SU-DHL-6 (cell line): ENCODE measurements at regions not wholly inside any gene's neighbourhood (a gene's known extent, or its start where the extent isn't known, plus 50 kb on each side); places are given as distances from the start of the nearest gene placed in this dataset.

Experiments used
- H2AFZ ChIP-seq: fragments of 200-600 bp; sonication (generic); 2 replicates; pipeline ENCODE4 v1.6.1; 2014; ENCODE audit warnings: low read depth, mild to moderate bottlenecking, moderate library complexity, mixed read lengths, antibody characterized with exemption, low read length; ENCODE audit not compliant: severe bottlenecking
- H3F3A ChIP-seq: fragments of 200-600 bp; shearing (Covaris generic); 2 replicates; pipeline ENCODE4 v1.6.0; 2016; ENCODE audit warnings: antibody characterized with exemption, mild to moderate bottlenecking; ENCODE audit not compliant: insufficient read depth
- H3K27ac ChIP-seq: fragments of 200-600 bp; sonication (generic); 2 replicates; pipeline ENCODE4 v1.5.1; 2016; ENCODE audit warnings: low read depth, mild to moderate bottlenecking, low read length, moderate library complexity, mixed read lengths
- H3K27me3 ChIP-seq: fragments of 200-600 bp; sonication (generic), shearing (Covaris generic); 2 replicates; pipeline ENCODE4 v1.6.0; 2014; ENCODE audit warnings: mild to moderate bottlenecking, low read length
- H3K36me3 ChIP-seq: fragments of 200-600 bp; sonication (generic); 2 replicates; pipeline ENCODE4 v1.6.1; 2014; ENCODE audit warnings: mild to moderate bottlenecking, low read length, mixed read lengths
- H3K4me2 ChIP-seq: fragments of 300-600, 200-600 bp; shearing (Covaris generic), sonication (generic); 2 replicates; pipeline ENCODE4 v1.6.0; 2014; ENCODE audit warnings: low read length, low read depth, mild to moderate bottlenecking; ENCODE audit not compliant: poor library complexity, severe bottlenecking
- H3K4me3 ChIP-seq: fragments of 200-600 bp; sonication (generic); 2 replicates; pipeline ENCODE4 v1.5.1; 2014; ENCODE audit warnings: antibody characterized with exemption, low read length, mild to moderate bottlenecking, mixed read lengths; ENCODE audit not compliant: insufficient read depth, poor library complexity, severe bottlenecking
- H3K79me2 ChIP-seq: fragments of 200-600 bp; sonication (generic); 2 replicates; pipeline ENCODE4 v1.6.1; 2014; ENCODE audit warnings: mild to moderate bottlenecking, low read length, moderate library complexity; ENCODE audit not compliant: insufficient read depth
- H3K9ac ChIP-seq: fragments of 200-600 bp; sonication (generic); 2 replicates; pipeline ENCODE4 v1.7.0; 2014; ENCODE audit warnings: mild to moderate bottlenecking, low read length
- H3K9me2 ChIP-seq: fragments of 200-600 bp; sonication (generic); replicated peaks from 2 replicates; pipeline ENCODE4 v1.6.1; 2014; ENCODE audit warnings: low read length; ENCODE audit not compliant: insufficient read depth
- H3K9me3 ChIP-seq: fragments of 200-600 bp; sonication (generic); 2 replicates; pipeline ENCODE4 v1.6.1; 2014; ENCODE audit warnings: low read length, mixed read lengths; ENCODE audit not compliant: insufficient read depth
- H4K20me1 ChIP-seq: fragments of 200-600 bp; sonication (generic); 2 replicates; pipeline ENCODE4 v1.6.1; 2014; ENCODE audit warnings: low read depth, mild to moderate bottlenecking, antibody characterized with exemption, low read length, moderate library complexity, mixed read lengths
- CTCF ChIP-seq: fragments of 200-600 bp; sonication (generic); IDR thresholded peaks from one replicate; pipeline ENCODE4 v1.5.1; 2017; ENCODE audit warnings: antibody characterized with exemption, mild to moderate bottlenecking, low read length, moderate library complexity; ENCODE audit not compliant: insufficient read depth, poor library complexity, severe bottlenecking
- EZH2phosphoT487 ChIP-seq: fragments of 200-600 bp; sonication (generic), shearing (Covaris generic); conservative IDR thresholded peaks from 2 replicates; pipeline ENCODE4 v1.6.1; 2018; ENCODE audit warnings: mild to moderate bottlenecking, antibody characterized with exemption, low read length, moderate library complexity, mixed read lengths

DNA sequence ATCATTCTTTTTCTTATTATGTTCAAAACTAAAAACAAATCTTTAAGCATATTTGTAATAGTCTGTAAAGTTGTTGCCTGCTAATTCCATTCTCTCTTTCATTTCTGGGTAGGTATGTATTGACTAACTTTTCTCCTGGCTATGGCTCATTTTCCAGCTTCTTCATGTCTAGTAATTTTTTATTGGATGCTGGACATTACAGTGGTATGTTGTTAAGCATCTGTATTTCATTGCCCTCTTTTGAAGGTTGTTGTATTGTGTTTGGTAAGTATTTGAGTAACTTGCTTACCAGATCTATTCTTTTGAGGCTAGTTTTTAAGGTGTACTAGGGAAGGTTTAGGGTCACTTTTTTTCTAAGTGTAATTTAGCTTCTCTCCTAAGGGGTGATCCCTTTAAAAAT lies 230.9 kb downstream of the TTLL2 start:
- no peaks in the 10 kb centered on the region for H3K36me3 ChIP-seq
- no peaks in the 10 kb centered on the region for H3K9me3 ChIP-seq
- no peak overlapping the region for H2AFZ ChIP-seq
- no peak for TF ChIP-seq EZH2phosphoT487
- no peak for TF ChIP-seq CTCF
- H3K9ac ChIP-seq = no peak overlapping the region
- no peaks in the 10 kb centered on the region for H3K9me2 ChIP-seq
- no peak overlapping the region for H3K4me2 ChIP-seq
- H3K4me3 ChIP-seq = no peak overlapping the region
- no peaks in the 10 kb centered on the region for H3K79me2 ChIP-seq
- no peaks in the 10 kb centered on the region for H3F3A ChIP-seq
- no peaks in the 10 kb centered on the region for H4K20me1 ChIP-seq
- H3K27me3 ChIP-seq = no peaks in the 10 kb centered on the region
- no peak overlapping the region for H3K27ac ChIP-seq

GRCh38 chr6:167557675-167558074 lies 232.8 kb downstream of the TTLL2 start:
- Histone ChIP-seq H3K27me3 (no peaks in the 10 kb centered on the region), H3K9ac (no peak overlapping the region), H3K4me3 (no peak overlapping the region), H3K36me3 (no peaks in the 10 kb centered on the region), H3K27ac (no peak overlapping the region), H3K9me3 (no peaks in the 10 kb centered on the region), H3K4me2 (no peak overlapping the region), H3F3A (no peaks in the 10 kb centered on the region), H3K9me2 (no peaks in the 10 kb centered on the region), H2AFZ (no peak overlapping the region), H3K79me2 (no peaks in the 10 kb centered on the region), H4K20me1 (no peaks in the 10 kb centered on the region)
- no peak for TF ChIP-seq CTCF
- TF ChIP-seq EZH2phosphoT487 = no peak

DNA sequence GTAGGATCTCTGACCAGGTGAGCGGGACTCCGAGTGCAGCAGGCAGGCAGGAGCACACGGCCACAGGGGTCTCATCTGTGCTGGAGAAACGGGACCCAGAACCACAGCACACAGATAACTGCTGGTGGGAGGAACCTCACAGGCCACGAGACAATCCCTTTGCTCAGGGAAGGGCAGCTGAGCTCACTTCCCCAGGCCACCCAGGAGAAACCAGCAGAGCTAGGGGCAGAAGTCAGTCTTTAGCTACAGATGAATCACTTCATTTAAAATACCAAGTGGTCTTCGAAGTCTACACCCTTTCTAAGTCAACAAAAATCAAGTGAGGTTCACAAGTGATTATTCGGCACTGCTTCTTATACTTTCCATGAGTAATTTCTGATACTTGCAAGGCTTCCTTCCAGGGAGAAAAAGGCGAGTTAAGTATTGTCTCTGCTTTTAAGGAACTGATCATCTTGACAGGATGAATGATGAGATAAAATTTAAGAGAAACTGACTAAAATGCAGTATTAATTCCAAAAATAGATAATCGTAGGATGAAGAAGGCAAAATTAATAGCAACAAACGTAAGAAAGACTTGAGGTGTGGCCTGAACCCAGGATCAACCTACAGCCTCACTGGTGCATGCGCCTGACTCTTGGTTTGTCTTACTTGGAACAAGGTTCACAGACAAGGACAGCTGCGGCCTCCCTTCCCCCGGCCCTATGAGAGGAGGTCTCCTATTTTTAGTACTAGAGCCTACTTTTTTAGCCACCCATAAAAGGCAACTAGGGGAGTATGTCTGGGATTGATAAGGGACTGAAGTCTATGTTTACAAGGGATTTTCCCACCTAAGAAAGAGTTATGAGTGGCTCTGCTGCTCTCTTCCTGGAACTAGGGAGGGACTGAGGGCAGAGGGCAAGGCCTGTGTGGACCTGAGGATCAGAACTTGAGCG lies 233.6 kb downstream of the TTLL2 start:
- Histone ChIP-seq H3K27ac (no peak overlapping the region), H4K20me1 (no peaks in the 10 kb centered on the region), H3F3A (no peaks in the 10 kb centered on the region), H3K9me2 (no peaks in the 10 kb centered on the region), H3K9me3 (no peaks in the 10 kb centered on the region), H3K9ac (no peak overlapping the region), H3K4me2 (no peak overlapping the region), H3K4me3 (no peak overlapping the region), H3K79me2 (no peaks in the 10 kb centered on the region), H3K36me3 (no peaks in the 10 kb centered on the region), H2AFZ (no peak overlapping the region), H3K27me3 (no peaks in the 10 kb centered on the region)
- TF ChIP-seq EZH2phosphoT487 (no peak), CTCF (no peak)
